ENCODE measurements at regions not wholly inside any gene's neighbourhood (a gene's known extent, or its start where the extent isn't known, plus 50 kb on each side); places are given as distances from the start of the nearest gene placed in this dataset.
A peak's percentile ranks its signal among the peaks of the same experiment; 100 is the strongest.

DNA sequence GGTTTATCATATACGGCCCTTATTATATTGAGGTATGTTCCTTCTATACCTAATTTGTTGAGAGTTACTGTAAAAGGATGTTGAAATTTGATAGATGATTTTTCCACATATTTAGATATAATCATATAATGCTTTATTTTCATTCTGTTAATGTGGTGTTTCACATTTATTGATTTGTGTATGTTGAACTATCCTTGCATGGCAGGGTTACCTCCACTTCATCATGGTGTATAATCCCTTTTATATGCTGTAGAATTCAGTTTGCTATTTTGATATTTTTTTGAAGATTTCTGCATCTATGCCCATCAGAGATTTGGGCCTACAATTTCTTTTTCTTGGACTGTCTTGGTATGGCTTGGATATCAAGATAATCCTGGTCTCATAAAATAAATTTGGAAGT, 355.5 kb downstream of the EDEM1 start:
- no peak overlapping the region for H3K4me3 Mint-ChIP-seq
- H3K9me3 Mint-ChIP-seq, result peaks cover 25% of the 10 kb centered on the region
- no peaks in the 10 kb centered on the region for H3K4me1 Mint-ChIP-seq
- H3K27ac Mint-ChIP-seq, result no peak overlapping the region
- H3K36me3 Mint-ChIP-seq, result no peaks in the 10 kb centered on the region
- DNase-seq (ENCODE audit: low spot score in 2 of 2) (no peak), ATAC-seq (no peak)

DNA sequence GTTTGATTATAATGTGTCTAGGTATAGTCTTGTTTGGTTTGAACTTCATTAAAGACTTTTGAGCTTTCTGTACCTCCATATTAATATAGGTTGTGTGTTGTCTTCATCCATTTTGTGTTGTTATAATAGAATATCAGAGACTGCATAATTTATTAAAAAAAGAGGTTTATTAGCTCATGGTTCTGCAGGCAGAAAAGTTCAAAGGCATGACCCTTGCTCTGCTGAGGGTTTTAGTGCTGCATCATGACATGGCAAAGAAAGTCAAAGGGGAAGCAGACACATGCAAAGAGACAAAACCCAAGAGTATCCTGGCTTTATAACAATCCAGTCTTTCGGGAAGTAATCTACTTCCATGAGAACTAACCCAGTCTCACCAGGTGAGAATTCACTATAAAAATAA, 358.2 kb downstream of the EDEM1 start:
- H3K4me1 Mint-ChIP-seq, result no peaks in the 10 kb centered on the region
- peaks cover 32% of the 10 kb centered on the region for H3K9me3 Mint-ChIP-seq

DNA sequence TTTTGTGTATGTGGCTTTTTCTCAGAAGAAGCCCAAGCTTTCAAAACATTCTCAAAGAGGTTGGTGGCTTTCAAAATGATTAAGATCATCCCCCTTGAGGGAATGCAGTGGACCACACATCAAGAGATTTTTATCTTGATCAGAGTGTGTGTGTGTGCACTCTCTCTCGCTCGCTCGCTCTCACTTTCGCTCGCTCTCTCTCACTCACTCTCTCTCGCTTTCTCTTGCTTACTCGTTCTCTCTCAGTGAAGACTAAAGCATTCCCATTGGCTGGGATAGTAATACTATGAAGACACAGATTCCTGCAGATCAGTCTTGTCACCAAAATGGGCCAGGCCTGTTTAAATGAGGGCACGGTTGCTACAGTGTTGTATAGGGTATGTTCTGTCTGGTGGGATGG, 365.7 kb downstream of the EDEM1 start:
- H3K4me3 Mint-ChIP-seq, result no peak overlapping the region
- no peaks in the 10 kb centered on the region for H3K36me3 Mint-ChIP-seq
- no peak for ATAC-seq
- H3K27ac Mint-ChIP-seq, result no peak overlapping the region
- H3K4me1 Mint-ChIP-seq, result no peaks in the 10 kb centered on the region
- peaks cover 13% of the 10 kb centered on the region for H3K9me3 Mint-ChIP-seq
- no peak for DNase-seq (ENCODE audit: low spot score in 2 of 2)

More for the DNA sequence above, 358.2 kb downstream of the EDEM1 start:
- DNase-seq (ENCODE audit: low spot score in 2 of 2) (no peak), ATAC-seq (no peak)
- no peak overlapping the region for H3K27ac Mint-ChIP-seq
- H3K4me3 Mint-ChIP-seq, result no peak overlapping the region
- H3K36me3 Mint-ChIP-seq, result no peaks in the 10 kb centered on the region

DNA sequence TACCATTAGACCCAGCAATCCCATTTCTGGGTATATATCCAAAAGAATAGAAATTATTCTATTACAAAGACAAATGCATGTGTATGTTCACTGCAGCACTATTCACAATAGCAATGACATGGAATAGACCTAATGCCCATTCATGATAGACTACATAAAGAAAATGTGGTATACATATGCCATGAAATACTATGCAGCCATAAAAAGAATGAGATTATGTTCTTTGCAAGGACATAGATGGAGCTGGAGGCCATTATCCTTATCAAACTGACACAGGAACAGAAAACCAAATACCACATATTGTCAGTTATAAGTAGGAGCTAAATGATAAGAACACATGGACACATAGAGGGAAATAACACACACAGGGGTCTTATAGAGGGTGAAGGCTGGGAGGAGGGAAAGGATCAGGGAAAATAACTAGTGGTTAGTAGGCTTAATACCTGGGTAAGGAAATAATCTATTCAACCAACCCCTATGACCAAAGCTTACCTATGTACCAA, 366.8 kb downstream of the EDEM1 start:
- H3K4me3 Mint-ChIP-seq, result no peak overlapping the region
- DNase-seq (ENCODE audit: low spot score in 2 of 2) (no peak), ATAC-seq (no peak)
- H3K27ac Mint-ChIP-seq, result no peak overlapping the region
- no peaks in the 10 kb centered on the region for H3K4me1 Mint-ChIP-seq
- H3K9me3 Mint-ChIP-seq, result peaks cover 8% of the 10 kb centered on the region
- H3K36me3 Mint-ChIP-seq, result no peaks in the 10 kb centered on the region

DNA sequence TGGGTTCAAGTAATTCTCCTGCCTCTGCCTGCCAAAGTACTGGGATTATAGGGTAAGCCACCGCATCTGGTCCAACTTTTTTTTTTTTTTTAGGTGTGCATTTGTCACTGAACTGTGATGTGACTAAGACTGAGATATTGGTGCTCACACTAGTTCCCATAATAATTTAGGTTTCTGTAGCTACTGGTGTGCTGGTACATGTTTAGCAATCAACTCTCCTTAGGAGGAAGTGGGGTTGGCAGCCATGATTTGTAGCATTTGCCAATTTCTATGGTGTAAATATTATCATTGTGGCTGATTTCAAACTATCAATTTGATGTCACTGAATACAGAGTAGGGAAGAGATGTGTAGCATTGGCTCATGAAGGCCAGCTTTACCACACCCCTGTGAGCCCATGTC, 372.7 kb downstream of the EDEM1 start:
- no peak for ATAC-seq
- H3K36me3 Mint-ChIP-seq, result no peaks in the 10 kb centered on the region
- no peak overlapping the region for H3K4me3 Mint-ChIP-seq
- H3K9me3 Mint-ChIP-seq, result peaks cover 3% of the 10 kb centered on the region
- no peak overlapping the region for H3K27ac Mint-ChIP-seq
- no peaks in the 10 kb centered on the region for H3K4me1 Mint-ChIP-seq
- no peak for DNase-seq (ENCODE audit: low spot score in 2 of 2)

DNA sequence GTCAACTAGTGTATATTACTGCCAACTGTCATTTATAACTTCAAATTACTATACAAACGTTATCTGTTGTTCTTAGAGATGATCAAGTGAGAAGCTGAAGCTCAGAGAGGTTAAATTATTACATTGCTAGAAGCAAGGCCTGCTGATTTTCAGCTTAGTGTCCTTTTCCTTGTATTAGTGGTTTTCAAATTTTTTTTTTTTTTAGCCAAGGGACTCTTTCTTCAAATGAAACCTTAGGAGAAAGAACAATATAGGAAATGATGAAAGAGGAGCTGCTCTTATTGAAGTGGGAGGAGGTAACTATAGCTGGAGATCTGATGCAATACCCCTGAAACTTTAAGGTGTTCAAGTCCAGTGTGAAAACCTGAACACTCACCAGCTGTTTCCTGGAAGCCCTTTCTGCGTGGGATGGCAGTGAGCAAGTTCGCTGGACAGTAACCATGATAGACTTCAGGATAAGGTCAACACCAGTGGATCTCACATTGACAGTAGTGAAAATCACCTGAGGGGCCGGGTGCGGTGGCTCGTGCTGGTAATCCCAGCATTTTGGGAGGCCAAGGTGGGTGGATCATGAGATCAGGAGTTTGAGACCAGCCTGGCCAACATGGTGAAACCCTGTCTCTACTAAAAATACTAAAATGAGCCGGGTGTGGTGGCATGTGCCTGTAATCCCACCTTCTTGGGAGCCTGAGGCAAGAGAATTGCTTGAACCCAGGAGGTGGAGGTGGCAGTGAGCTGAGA, 376.2 kb downstream of the EDEM1 start:
- Mint-ChIP-seq H3K27ac (no peak overlapping the region), H3K4me3 (no peak overlapping the region), H3K9me3 (peaks cover 6% of the 10 kb centered on the region), H3K4me1 (no peaks in the 10 kb centered on the region), H3K36me3 (no peaks in the 10 kb centered on the region)
- ATAC-seq (no peak), DNase-seq (ENCODE audit: low spot score in 2 of 2) (no peak)

DNA sequence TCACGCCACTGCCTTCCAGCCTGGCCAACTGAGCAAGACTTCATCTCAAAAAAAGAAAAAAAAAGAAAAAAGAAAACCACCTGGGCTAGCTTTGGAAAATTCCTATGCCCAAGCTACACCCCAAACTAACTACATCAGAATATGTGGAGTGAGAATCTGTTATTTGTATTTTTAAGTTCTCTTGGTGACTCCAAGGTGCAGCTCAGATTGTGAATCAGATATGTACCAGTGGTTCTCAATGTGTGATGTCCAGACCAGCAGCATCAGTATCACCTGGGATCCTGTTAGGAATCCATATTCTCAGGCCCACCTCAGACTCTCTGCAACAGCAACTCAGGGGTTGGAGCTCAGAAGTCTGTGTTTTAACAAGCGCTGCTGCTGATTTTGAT, 376.8 kb downstream of the EDEM1 start:
- Mint-ChIP-seq H3K27ac (no peak overlapping the region), H3K4me1 (no peaks in the 10 kb centered on the region), H3K9me3 (peaks cover 6% of the 10 kb centered on the region), H3K36me3 (no peaks in the 10 kb centered on the region), H3K4me3 (no peak overlapping the region)
- ATAC-seq (no peak), DNase-seq (ENCODE audit: low spot score in 2 of 2) (no peak)

DNA sequence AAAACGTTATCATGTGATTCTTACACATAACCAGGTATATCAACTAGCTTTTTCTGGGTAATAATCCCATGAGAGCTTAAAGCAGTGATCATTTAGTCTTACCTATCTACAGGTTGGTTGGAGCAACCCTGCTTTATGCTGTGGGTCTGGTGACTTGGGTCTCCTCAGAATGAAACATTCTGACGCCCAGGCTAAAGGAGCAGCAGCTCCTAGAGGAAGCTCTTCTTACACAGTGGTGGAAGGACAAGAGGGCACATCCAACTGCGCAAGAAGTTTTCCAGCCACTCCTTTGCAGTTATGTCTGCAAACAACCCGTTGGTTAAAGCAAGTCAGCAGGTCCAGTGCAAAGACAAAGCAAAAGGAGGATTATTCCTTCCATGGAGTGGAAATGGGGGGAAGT, 377.5 kb downstream of the EDEM1 start:
- peak; percentile 37 for ATAC-seq
- no peak overlapping the region for H3K27ac Mint-ChIP-seq
- no peak for DNase-seq (ENCODE audit: low spot score in 2 of 2)
- no peaks in the 10 kb centered on the region for H3K4me1 Mint-ChIP-seq
- H3K4me3 Mint-ChIP-seq, result no peak overlapping the region
- H3K36me3 Mint-ChIP-seq, result no peaks in the 10 kb centered on the region
- peaks cover 6% of the 10 kb centered on the region for H3K9me3 Mint-ChIP-seq

DNA sequence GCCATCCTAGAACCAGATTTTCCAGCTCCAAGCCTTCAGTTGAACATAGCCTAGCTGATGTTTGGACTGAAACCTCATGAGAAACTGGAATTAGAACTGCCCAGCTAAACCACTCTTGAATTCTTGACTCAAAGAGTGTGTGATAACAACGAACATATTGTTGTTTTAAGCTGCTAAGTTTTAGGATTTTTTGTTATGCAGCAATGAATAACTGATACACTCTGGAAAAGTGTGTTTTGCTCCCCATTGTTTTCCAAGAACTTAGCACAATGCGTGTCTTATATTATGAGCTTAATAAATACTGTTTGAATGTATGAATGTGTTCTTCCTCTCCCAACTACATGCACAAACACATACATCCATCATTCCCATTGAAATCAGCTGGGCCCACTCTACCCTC, 379.6 kb downstream of the EDEM1 start:
- Mint-ChIP-seq H3K9me3 (peaks cover 3% of the 10 kb centered on the region), H3K36me3 (no peaks in the 10 kb centered on the region), H3K4me1 (no peaks in the 10 kb centered on the region), H3K4me3 (no peak overlapping the region), H3K27ac (no peak overlapping the region)
- ATAC-seq (no peak), DNase-seq (ENCODE audit: low spot score in 2 of 2) (no peak)

DNA sequence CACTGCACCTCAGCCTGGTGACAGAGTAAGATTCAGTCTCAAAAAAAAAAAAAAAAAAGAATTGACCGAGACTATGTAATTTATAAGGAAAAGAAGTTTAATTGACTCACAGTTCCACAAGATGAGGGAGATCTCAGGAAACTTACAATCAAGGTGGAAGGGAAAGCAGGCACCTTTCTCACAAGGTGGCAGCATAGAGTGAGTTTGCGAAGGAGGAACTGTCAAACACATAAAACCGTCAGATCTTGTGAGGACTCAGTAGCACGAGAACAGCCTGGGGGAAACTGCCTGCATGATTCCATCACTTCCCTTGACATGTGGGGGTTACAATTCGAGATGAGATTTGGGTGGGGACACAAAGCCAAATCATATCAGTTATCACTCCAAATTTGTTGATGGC, 380.9 kb downstream of the EDEM1 start:
- no peak overlapping the region for H3K4me3 Mint-ChIP-seq
- ATAC-seq, result no peak
- no peaks in the 10 kb centered on the region for H3K4me1 Mint-ChIP-seq

DNA sequence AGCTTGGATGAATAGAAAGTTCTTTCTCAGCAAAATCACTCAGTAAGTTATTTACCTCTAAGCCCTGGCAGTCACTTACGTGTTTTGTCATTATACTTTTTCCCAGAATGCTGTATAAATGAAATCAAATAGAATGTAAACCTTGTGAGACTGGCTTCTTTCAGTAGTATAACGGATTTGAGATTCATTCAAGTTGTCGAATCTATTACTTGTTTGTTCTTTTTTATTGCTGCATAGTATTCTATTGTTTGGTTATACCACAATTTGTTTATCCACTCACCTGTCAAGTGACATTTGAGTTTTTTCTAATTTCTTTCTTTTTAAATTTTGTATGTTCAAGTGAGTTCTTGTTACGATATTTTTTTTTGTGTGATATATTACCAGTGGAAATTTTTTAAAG, 381.6 kb downstream of the EDEM1 start:
- no peak overlapping the region for H3K27ac Mint-ChIP-seq
- no peaks in the 10 kb centered on the region for H3K36me3 Mint-ChIP-seq
- no peak for DNase-seq (ENCODE audit: low spot score in 2 of 2)
- H3K9me3 Mint-ChIP-seq, result peaks cover 3% of the 10 kb centered on the region
- H3K4me1 Mint-ChIP-seq, result no peaks in the 10 kb centered on the region
- no peak overlapping the region for H3K4me3 Mint-ChIP-seq
- ATAC-seq, result no peak

More for the DNA sequence above, 380.9 kb downstream of the EDEM1 start:
- H3K27ac Mint-ChIP-seq, result no peak overlapping the region
- no peaks in the 10 kb centered on the region for H3K36me3 Mint-ChIP-seq
- DNase-seq (ENCODE audit: low spot score in 2 of 2), result no peak
- H3K9me3 Mint-ChIP-seq, result peaks cover 3% of the 10 kb centered on the region

DNA sequence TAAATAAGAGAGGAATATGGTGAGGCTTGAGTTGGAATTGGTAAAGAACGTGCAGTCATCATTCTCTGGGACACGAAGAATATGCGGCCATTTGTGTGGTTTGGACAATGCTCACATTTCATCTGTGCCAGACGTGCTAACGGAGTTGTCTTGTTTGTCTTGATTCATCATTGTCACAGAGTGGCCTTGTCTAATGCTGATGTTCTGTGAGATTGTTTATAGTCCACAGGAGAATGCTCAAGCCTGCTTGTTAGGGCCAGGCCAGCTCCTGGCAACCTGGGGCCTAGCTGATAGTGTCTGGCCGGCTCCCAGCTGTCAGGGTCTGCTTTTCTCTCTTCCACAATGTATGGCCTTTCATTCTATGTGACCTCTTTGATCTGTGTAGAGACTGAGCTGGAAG, 384.7 kb downstream of the EDEM1 start:
- no peak overlapping the region for H3K27ac Mint-ChIP-seq
- DNase-seq (ENCODE audit: low spot score in 2 of 2) (no peak), ATAC-seq (no peak)
- H3K4me3 Mint-ChIP-seq, result no peak overlapping the region
- peaks cover 3% of the 10 kb centered on the region for H3K9me3 Mint-ChIP-seq
- H3K4me1 Mint-ChIP-seq, result no peaks in the 10 kb centered on the region
- H3K36me3 Mint-ChIP-seq, result no peaks in the 10 kb centered on the region

DNA sequence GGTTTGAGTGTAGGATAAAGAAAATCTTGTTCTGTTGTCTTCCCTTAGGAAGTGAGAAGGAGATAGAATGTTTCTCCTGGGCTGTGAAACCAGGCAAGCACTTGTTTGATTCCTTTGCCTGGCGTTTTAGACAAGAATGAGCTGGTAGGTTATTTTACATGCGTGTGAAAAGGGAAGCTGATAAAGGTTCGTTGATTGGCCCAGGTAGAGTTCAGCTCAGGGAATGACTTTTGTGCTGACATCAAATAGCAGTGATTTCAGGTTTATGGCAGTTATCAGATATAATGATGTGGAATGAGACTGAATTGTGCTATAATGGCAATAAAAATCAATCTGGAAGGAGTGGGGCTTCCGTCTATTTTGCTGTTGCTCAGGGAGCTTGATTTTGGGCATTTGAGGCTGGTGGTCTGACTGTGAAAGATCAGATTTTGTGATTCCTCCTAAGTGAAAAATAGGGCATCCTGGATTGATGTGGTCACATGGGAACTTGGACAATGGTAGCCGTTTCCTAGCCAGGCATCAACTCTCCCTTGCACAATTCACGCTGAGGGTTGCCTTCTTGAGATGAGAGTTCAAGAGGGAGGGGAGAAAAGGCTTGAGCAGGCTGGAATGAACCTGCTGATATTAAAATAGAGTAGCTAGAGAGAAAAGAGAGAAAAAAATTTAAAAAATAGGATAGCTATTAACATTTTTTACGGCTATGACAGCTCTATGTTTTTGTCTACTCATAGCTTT, 388.9 kb downstream of the EDEM1 start:
- H3K27ac Mint-ChIP-seq, result no peak overlapping the region
- no peaks in the 10 kb centered on the region for H3K4me1 Mint-ChIP-seq
- no peaks in the 10 kb centered on the region for H3K36me3 Mint-ChIP-seq
- DNase-seq (ENCODE audit: low spot score in 2 of 2) (no peak), ATAC-seq (no peak)
- H3K9me3 Mint-ChIP-seq, result peaks cover 7% of the 10 kb centered on the region
- H3K4me3 Mint-ChIP-seq, result no peak overlapping the region

DNA sequence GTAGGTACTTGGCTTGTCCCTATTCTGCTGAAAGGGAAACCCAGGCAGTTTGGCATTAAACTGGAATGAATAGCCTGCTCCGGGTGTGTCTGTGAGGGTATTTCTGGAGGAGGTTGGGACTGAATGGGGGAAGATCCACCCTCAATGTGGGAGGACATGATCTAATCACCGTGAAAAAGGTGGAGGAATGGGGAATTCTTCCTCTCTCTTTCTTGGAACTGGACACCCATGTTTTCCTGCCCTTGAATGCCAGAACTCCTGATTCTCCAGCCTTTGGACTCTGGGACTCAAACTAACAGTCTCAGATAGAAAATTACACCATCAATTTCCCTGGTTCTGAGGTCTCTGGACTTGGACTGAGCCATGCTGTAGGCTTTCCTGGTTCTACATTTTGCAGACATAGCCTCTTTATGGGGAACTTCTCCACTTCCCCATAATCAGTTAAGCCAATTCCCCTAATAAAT, 391.7 kb downstream of the EDEM1 start:
- Mint-ChIP-seq H3K27ac (no peak overlapping the region), H3K9me3 (peaks cover 10% of the 10 kb centered on the region), H3K36me3 (no peaks in the 10 kb centered on the region), H3K4me1 (no peaks in the 10 kb centered on the region), H3K4me3 (no peak overlapping the region)
- ATAC-seq, result no peak
- no peak for DNase-seq (ENCODE audit: low spot score in 2 of 2)

DNA sequence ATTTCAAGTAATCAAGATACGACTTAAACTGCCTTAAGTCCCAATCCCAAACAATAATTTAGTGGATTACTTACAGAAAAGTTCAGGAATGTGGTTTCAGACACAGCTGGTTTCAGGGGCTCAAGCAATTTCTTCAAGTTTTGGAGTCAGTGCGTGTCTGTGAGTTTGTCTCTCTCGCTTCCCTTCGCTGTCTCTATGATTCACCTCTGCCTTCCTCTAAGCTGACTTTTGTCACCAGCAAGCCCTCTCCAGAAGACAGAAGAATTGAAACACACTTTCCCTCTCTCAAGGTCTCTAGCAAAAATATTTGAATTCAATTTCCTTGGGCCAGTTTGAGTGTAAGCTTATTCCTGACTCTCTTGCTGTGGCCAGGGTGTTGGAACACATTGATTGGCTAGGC, 392.4 kb downstream of the EDEM1 start:
- ATAC-seq, result no peak
- Mint-ChIP-seq H3K4me1 (no peaks in the 10 kb centered on the region), H3K27ac (no peak overlapping the region), H3K9me3 (peaks cover 12% of the 10 kb centered on the region), H3K4me3 (no peak overlapping the region), H3K36me3 (no peaks in the 10 kb centered on the region)
- no peak for DNase-seq (ENCODE audit: low spot score in 2 of 2)

DNA sequence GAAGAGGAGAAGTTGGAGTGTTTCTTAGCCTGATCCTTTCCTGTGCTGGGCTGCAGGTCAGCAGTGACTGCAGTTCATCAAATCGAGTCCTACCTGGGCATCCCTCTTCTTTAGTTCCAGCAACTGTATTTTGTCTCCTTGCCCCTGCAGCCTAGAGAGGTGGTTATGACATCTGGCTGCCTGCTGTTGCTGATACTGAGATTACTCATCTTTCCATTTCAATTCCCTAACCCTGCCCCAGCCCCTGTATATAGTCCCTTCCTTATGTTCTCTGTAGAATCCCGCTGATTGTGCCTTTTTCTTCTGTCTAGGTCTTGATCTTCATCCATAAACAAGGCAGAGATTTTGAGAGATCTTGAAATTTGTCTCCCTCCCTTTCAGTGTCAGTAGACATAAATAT, 393.3 kb downstream of the EDEM1 start:
- H3K4me1 Mint-ChIP-seq, result no peaks in the 10 kb centered on the region
- no peaks in the 10 kb centered on the region for H3K36me3 Mint-ChIP-seq
- H3K9me3 Mint-ChIP-seq, result peaks cover 13% of the 10 kb centered on the region
- ATAC-seq, result no peak
- DNase-seq (ENCODE audit: low spot score in 2 of 2), result no peak
- no peak overlapping the region for H3K27ac Mint-ChIP-seq
- no peak overlapping the region for H3K4me3 Mint-ChIP-seq
